Activated B cell treated with CpG ODN at 0.5 μM for 24 hours (primary cell): ENCODE measurements at regions not wholly inside any gene's neighbourhood (a gene's known extent, or its start where the extent isn't known, plus 50 kb on each side); places are given as distances from the start of the nearest gene placed in this dataset.

ENCODE experiments used
- ATAC-seq: fragments of 200-7000 bp; cut with Tn5 transposase; one replicate; pipeline ENCODE4 v1.10.0; 2021; ENCODE audit warnings: low read depth, mild to moderate bottlenecking, moderate library complexity
- CTCF ChIA-PET: fragments of 350-600 bp; sonication (Branson Sonifier 250); formaldehyde crosslinking; loops from one replicate; lab custom pipeline; 2021; ENCODE audit warnings: antibody characterized with exemption; lab: Charles Lee
- POLR2A ChIA-PET: fragments of 350-600 bp; sonication (Branson Sonifier 250); formaldehyde crosslinking; loops from one replicate; lab custom pipeline; 2021; ENCODE audit warnings: antibody characterized with exemption; lab: Charles Lee
- DNase-seq: peaks from one replicate; pipeline ENCODE4 v3.0.0; 2022
- H3K27ac Mint-ChIP-seq: one replicate; pipeline ENCODE4 v1.8.0; 2020; ENCODE audit warnings: mixed read lengths
- H3K27me3 Mint-ChIP-seq: one replicate; pipeline ENCODE4 v1.8.0; 2021; ENCODE audit warnings: mixed read lengths
- H3K36me3 Mint-ChIP-seq: one replicate; pipeline ENCODE4 v1.8.0; 2021; ENCODE audit warnings: low read depth, mixed read lengths
- H3K4me1 Mint-ChIP-seq: one replicate; pipeline ENCODE4 v1.8.0; 2021; ENCODE audit warnings: mixed read lengths
- H3K4me3 Mint-ChIP-seq: one replicate; pipeline ENCODE4 v1.8.0; 2020; ENCODE audit warnings: mild to moderate bottlenecking, mixed read lengths
- H3K9me3 Mint-ChIP-seq: one replicate; pipeline ENCODE4 v1.8.0; 2020; ENCODE audit warnings: mixed read lengths
- CTCF ChIP-seq: fragments of 200-600 bp; IDR thresholded peaks from one replicate; pipeline ENCODE4 v1.8.0; 2022; ENCODE audit warnings: antibody characterized with exemption, mild to moderate bottlenecking
- intact Hi-C: fragments of 100-400 bp; cut with micrococcal nuclease; formaldehyde crosslinking; loops from one replicate; pipeline ENCODE4 v1.15.1; 2024

- no peak overlapping the region for H3K4me3 Mint-ChIP-seq
- CTCF ChIA-PET = no interaction called here
- TF ChIP-seq CTCF = no peak
- POLR2A ChIA-PET = no interaction called here
- H3K36me3 Mint-ChIP-seq = no peaks in the 10 kb centered on the region
- peaks cover 2% of the 10 kb centered on the region for H3K9me3 Mint-ChIP-seq
- no peaks in the 10 kb centered on the region for H3K27me3 Mint-ChIP-seq
- intact Hi-C loops = no loop called here
- no peak overlapping the region for H3K27ac Mint-ChIP-seq
- H3K4me1 Mint-ChIP-seq = no peaks in the 10 kb centered on the region
- ATAC-seq (no peak), DNase-seq (no peak)
Measured at GRCh38 chr11:127588431-127588830, 587.9 kb upstream of the KIRREL3 start.

GRCh38 chr11:127587511-127587910 is 586.9 kb upstream of the KIRREL3 start:
- CTCF ChIA-PET = no interaction called here

GRCh38 chr11:127576210-127576609 is 575.6 kb upstream of the KIRREL3 start:
- H3K27me3 Mint-ChIP-seq = no peaks in the 10 kb centered on the region
- H3K4me3 Mint-ChIP-seq = no peak overlapping the region
- DNase-seq = no peak
- intact Hi-C loops = no loop called here
- no peak overlapping the region for H3K27ac Mint-ChIP-seq
- POLR2A ChIA-PET = no interaction called here
- no peaks in the 10 kb centered on the region for H3K9me3 Mint-ChIP-seq
- ATAC-seq = no peak
- no peaks in the 10 kb centered on the region for H3K36me3 Mint-ChIP-seq
- CTCF ChIA-PET = no interaction called here
- TF ChIP-seq CTCF = no peak
- no peaks in the 10 kb centered on the region for H3K4me1 Mint-ChIP-seq

More at GRCh38 chr11:127587511-127587910, 586.9 kb upstream of the KIRREL3 start:
- ATAC-seq = no peak
- peaks cover 2% of the 10 kb centered on the region for H3K9me3 Mint-ChIP-seq
- no peaks in the 10 kb centered on the region for H3K36me3 Mint-ChIP-seq
- H3K27ac Mint-ChIP-seq = no peak overlapping the region
- no peaks in the 10 kb centered on the region for H3K27me3 Mint-ChIP-seq
- POLR2A ChIA-PET = no interaction called here
- TF ChIP-seq CTCF = no peak
- no peak for DNase-seq
- H3K4me3 Mint-ChIP-seq = no peak overlapping the region
- H3K4me1 Mint-ChIP-seq = no peaks in the 10 kb centered on the region
- intact Hi-C loops = no loop called here

GRCh38 chr11:127574478-127574877 is 573.9 kb upstream of the KIRREL3 start:
- TF ChIP-seq CTCF = no peak
- no peak for DNase-seq
- no peaks in the 10 kb centered on the region for H3K4me1 Mint-ChIP-seq
- CTCF ChIA-PET = no interaction called here
- intact Hi-C loops = no loop called here
- H3K27ac Mint-ChIP-seq = no peak overlapping the region
- no peaks in the 10 kb centered on the region for H3K36me3 Mint-ChIP-seq
- no peaks in the 10 kb centered on the region for H3K27me3 Mint-ChIP-seq
- H3K9me3 Mint-ChIP-seq = peaks cover 5% of the 10 kb centered on the region
- H3K4me3 Mint-ChIP-seq = no peak overlapping the region
- POLR2A ChIA-PET = no interaction called here
- no peak for ATAC-seq

- POLR2A ChIA-PET = no interaction called here
- H3K9me3 Mint-ChIP-seq = peaks cover 5% of the 10 kb centered on the region
- ATAC-seq = no peak
- H3K4me1 Mint-ChIP-seq = no peaks in the 10 kb centered on the region
- no peak overlapping the region for H3K4me3 Mint-ChIP-seq
- H3K27me3 Mint-ChIP-seq = no peaks in the 10 kb centered on the region
- no peak for DNase-seq
- no peak overlapping the region for H3K27ac Mint-ChIP-seq
- no peak for TF ChIP-seq CTCF
- CTCF ChIA-PET = no interaction called here
- no peaks in the 10 kb centered on the region for H3K36me3 Mint-ChIP-seq
- intact Hi-C loops = no loop called here
Measured at GRCh38 chr11:127568891-127569290, 568.3 kb upstream of the KIRREL3 start.
